ENCODE measurements at regions not wholly inside any gene's neighbourhood (a gene's known extent, or its start where the extent isn't known, plus 50 kb on each side); places are given as distances from the start of the nearest gene placed in this dataset.
"Not testable (repeated sequence)": the region's sequence is repeated elsewhere in the genome, so short reads cannot be mapped to it uniquely, and the experiment has no call there.

DNA sequence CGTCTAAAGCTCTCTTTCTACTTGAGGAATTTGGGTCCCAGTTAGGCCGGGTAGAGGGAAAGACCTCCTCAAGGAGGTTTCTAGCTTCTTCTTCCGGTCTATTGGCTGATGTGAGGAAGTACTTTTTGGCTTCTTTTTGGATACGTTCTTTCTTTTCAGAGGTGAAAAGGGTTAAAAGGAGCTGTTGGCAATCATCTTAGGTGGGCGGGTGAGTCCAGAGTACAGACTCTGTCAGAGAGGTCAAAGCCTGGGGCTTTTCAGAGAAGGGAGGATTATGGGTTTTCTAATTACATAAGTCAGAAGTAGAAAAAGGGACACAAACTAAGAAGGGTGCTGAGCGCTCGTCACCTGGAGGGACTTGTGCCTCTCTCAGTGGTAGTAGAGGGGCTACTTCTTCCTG, 117.7 kb downstream of the UNC93B1 start:
- TF ChIP-seq EZH2 (IDR thresholded peaks at IDR 0.05; ENCODE audit: low read depth, unreplicated experiment); EZH2phosphoT487 (IDR thresholded peaks at IDR 0.05; ENCODE audit: unreplicated experiment); CREB1 (CRISPR knock-in tag; IDR thresholded peaks at IDR 0.05; ENCODE audit: low read depth): not testable (repeated sequence)
- TF ChIP-seq, protein P1, sequence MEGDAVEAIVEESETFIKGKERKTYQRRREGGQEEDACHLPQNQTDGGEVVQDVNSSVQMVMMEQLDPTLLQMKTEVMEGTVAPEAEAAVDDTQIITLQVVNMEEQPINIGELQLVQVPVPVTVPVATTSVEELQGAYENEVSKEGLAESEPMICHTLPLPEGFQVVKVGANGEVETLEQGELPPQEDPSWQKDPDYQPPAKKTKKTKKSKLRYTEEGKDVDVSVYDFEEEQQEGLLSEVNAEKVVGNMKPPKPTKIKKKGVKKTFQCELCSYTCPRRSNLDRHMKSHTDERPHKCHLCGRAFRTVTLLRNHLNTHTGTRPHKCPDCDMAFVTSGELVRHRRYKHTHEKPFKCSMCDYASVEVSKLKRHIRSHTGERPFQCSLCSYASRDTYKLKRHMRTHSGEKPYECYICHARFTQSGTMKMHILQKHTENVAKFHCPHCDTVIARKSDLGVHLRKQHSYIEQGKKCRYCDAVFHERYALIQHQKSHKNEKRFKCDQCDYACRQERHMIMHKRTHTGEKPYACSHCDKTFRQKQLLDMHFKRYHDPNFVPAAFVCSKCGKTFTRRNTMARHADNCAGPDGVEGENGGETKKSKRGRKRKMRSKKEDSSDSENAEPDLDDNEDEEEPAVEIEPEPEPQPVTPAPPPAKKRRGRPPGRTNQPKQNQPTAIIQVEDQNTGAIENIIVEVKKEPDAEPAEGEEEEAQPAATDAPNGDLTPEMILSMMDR (conservative IDR thresholded peaks at IDR 0.05; ENCODE audit: low read depth in 2 of 2), result not testable (repeated sequence)
- TF ChIP-seq, protein P2, sequence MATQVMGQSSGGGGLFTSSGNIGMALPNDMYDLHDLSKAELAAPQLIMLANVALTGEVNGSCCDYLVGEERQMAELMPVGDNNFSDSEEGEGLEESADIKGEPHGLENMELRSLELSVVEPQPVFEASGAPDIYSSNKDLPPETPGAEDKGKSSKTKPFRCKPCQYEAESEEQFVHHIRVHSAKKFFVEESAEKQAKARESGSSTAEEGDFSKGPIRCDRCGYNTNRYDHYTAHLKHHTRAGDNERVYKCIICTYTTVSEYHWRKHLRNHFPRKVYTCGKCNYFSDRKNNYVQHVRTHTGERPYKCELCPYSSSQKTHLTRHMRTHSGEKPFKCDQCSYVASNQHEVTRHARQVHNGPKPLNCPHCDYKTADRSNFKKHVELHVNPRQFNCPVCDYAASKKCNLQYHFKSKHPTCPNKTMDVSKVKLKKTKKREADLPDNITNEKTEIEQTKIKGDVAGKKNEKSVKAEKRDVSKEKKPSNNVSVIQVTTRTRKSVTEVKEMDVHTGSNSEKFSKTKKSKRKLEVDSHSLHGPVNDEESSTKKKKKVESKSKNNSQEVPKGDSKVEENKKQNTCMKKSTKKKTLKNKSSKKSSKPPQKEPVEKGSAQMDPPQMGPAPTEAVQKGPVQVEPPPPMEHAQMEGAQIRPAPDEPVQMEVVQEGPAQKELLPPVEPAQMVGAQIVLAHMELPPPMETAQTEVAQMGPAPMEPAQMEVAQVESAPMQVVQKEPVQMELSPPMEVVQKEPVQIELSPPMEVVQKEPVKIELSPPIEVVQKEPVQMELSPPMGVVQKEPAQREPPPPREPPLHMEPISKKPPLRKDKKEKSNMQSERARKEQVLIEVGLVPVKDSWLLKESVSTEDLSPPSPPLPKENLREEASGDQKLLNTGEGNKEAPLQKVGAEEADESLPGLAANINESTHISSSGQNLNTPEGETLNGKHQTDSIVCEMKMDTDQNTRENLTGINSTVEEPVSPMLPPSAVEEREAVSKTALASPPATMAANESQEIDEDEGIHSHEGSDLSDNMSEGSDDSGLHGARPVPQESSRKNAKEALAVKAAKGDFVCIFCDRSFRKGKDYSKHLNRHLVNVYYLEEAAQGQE (IDR thresholded peaks at IDR 0.05; ENCODE audit: unreplicated experiment), result not testable (repeated sequence)

All from GM23338 (cell line).